ENCODE measurements at regions not wholly inside any gene's neighbourhood (a gene's known extent, or its start where the extent isn't known, plus 50 kb on each side); places are given as distances from the start of the nearest gene placed in this dataset.

GRCh38 chr10:35844686-35845085 lies 202.6 kb upstream of the FZD8 start:
- TF ChIP-seq EP300 (IDR thresholded peaks at IDR 0.05) (no peak), POLR2A (IDR thresholded peaks at IDR 0.05) (no peak), CTCF (IDR thresholded peaks at IDR 0.05) (no peak), POLR2AphosphoS5 (IDR thresholded peaks at IDR 0.05) (no peak)

Measured in upper lobe of left lung (tissue), 4 donors.